DOHH2 (cell line): ENCODE measurements at regions not wholly inside any gene's neighbourhood (a gene's known extent, or its start where the extent isn't known, plus 50 kb on each side); places are given as distances from the start of the nearest gene placed in this dataset.

ENCODE experiments used
- EZH2phosphoT487 ChIP-seq: fragments of 200-600 bp; sonication (generic); IDR thresholded peaks from 2 replicates; pipeline ENCODE4 v1.6.1; 2017; ENCODE audit warnings: borderline replicate concordance, mild to moderate bottlenecking, antibody characterized with exemption, low read length, moderate library complexity, mixed read lengths
- TF ChIP-seq, protein P1 (sequence below): fragments of 200-600 bp; sonication (generic); IDR thresholded peaks from one replicate; pipeline ENCODE4 v1.5.1; 2014; ENCODE audit warnings: antibody characterized with exemption, mild to moderate bottlenecking, low read depth, low read length; ENCODE audit not compliant: poor library complexity, severe bottlenecking

DNA sequence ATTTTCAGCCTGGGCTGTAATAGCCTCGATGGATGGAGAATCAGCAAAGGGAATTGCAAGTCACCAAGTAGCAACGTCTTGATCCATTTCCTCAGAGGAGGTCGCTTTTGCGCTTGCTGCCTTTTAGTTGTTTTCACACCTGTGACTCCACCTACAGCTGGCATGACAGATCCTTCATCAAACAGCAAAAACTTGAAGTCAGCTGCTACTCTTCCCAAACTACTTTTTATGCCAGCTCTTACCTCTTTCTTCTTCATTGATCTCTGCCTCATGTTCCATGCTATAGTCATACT lies 107.7 kb downstream of the MAT2B start:
- TF ChIP-seq, protein P1, sequence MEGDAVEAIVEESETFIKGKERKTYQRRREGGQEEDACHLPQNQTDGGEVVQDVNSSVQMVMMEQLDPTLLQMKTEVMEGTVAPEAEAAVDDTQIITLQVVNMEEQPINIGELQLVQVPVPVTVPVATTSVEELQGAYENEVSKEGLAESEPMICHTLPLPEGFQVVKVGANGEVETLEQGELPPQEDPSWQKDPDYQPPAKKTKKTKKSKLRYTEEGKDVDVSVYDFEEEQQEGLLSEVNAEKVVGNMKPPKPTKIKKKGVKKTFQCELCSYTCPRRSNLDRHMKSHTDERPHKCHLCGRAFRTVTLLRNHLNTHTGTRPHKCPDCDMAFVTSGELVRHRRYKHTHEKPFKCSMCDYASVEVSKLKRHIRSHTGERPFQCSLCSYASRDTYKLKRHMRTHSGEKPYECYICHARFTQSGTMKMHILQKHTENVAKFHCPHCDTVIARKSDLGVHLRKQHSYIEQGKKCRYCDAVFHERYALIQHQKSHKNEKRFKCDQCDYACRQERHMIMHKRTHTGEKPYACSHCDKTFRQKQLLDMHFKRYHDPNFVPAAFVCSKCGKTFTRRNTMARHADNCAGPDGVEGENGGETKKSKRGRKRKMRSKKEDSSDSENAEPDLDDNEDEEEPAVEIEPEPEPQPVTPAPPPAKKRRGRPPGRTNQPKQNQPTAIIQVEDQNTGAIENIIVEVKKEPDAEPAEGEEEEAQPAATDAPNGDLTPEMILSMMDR: no peak
- no peak for TF ChIP-seq EZH2phosphoT487
